Stimulated activated CD4-positive, alpha-beta T cell treated with anti-CD3 and anti-CD28 coated beads, TNF-alpha, amount 100 ng/mL, for 48 hours (primary cell): ENCODE measurements at regions not wholly inside any gene's neighbourhood (a gene's known extent, or its start where the extent isn't known, plus 50 kb on each side); places are given as distances from the start of the nearest gene placed in this dataset.

Source experiments
- DNase-seq, 3 donors: peaks; one replicate each; pipeline ENCODE4 v3.0.0-alpha.2; 2020; ENCODE audit warnings: low read depth in 3 of 3

DNA sequence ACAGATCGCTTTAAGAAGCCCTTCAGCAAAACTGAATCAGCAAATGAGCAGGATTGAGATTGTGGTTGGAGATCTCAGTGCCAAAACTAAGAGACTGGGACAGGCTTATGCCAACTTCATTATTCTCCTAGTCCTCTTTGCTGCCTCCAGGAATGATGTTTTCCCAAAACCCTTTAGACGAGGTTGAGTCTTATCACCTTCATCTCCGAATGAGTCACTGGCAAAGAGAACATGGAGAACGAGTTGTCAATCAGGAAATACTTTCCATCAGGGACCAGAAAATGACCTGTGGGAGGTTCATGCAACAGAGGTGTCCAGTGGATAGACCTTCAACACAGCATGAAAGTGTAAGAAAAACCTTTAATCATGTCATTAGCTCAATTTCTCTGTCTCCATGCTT lies 461.5 kb downstream of the RMST start:
- DNase-seq: no peak

- DNase-seq: no peak
Observed at GRCh38 chr12:97927977-97928376, 465.4 kb downstream of the RMST start.

- no peak for DNase-seq
Observed at GRCh38 chr12:97936165-97936564, 473.6 kb downstream of the RMST start.

DNA sequence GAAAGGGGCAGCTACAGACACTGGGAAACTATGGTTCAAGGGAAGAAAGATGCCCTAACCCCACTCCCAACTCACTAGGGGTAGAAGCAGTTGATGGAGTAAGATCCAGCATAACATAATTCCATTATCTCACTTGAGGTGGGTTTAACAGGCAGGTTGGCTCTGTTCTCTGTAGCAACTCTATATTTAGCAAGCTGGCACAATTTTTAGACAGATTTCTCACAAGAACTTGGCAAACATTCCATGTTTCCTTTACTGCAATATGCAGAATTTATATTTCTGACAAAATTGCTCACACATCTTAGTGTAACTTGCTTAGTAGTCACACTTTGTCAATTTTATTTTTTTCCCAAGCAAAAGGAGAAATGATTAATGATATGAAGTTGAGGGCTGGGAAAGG lies 475.4 kb downstream of the RMST start:
- DNase-seq: no peak

DNA sequence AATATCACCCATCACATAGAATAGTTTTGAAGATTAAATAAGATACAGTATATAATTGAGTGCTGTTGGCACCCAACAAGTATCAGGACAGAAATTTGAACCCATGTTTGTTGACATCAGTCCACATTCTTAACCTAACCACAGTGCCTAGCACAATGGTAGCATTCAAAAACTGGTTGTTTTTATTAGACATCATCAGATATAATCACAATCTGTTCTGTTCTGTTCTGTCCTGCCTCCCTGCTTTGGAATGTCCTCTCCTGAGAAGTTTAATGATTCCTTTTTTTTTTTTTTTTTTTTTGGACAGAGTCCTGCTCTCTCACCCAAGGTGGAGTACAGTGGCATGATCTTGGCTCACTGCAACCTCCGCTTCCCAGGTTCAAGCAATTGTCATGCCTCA lies 476.6 kb downstream of the RMST start:
- no peak for DNase-seq

GRCh38 chr12:97940105-97940504 lies 477.5 kb downstream of the RMST start:
- no peak for DNase-seq

GRCh38 chr12:97940629-97941028 lies 478.0 kb downstream of the RMST start:
- no peak for DNase-seq

DNA sequence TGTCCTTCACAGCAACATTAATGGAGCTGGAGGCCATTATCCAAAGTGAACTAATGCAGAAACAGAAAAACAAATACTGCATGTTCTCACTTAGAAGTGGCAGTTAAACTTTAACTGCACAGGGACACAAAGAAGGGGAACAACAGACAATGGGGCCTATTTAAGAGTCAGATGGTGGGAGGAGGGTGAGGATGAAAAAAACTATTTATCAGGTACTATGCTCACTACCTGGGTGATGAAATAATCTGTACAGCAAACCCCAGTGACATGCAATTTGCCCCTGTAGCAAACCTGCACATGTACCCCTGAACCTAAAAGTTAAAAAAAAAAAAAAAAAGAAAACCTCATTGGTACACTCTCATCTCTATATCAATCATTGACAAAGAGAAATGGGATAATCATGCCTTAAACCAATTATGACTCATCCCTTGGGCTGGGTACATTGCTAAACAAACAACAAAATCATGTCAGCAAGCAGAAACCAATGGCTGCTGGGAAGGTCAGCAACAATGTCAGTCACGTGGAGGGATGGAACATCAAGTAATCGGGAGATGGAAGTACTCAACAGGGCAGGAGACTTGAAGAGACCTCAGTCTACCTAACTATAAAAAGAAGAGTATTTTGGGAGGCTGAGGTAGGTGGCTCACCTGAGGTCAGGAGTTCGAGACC lies 479.2 kb downstream of the RMST start:
- no peak for DNase-seq

DNA sequence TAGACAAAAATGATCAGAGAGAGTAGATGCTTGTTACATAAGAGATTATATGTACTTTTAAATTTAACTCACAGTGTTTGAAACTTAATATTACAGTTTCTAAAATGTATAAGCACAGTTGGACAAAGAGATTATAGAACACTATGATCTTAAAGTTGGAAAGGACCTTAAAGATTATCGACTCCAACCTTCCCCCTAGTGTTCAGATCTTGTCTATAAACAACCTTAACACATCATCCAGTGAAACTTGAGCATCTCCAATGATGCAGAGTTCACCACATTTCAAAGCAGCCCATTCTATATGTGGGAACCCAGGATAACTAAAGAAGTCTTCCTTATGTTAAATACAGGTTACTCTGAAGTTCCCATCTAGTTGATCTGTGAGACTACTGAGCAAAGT lies 480.8 kb downstream of the RMST start:
- DNase-seq: no peak

- no peak for DNase-seq
Observed at GRCh38 chr12:97944576-97944975, 482.0 kb downstream of the RMST start.

GRCh38 chr12:97946701-97947100 lies 484.1 kb downstream of the RMST start:
- no peak for DNase-seq

DNA sequence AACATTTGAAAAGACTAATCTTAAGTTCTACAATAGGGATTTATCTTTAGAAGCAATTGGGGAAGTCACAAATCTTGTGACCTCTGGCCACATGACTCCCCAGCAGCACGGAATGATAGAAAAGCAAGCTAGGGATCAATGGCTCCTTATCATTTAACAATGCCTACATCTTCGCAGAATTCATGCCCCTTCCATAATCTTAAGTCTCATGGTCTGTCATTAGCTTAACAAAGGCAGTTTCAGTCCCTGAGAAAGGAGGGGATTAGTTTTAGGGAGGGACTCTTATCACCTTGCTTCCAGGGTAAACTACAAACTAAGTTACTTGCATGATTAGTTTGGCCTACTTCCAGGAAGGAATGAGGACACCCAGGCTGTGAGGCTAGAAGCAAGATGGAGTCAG lies 486.0 kb downstream of the RMST start:
- DNase-seq: no peak

DNA sequence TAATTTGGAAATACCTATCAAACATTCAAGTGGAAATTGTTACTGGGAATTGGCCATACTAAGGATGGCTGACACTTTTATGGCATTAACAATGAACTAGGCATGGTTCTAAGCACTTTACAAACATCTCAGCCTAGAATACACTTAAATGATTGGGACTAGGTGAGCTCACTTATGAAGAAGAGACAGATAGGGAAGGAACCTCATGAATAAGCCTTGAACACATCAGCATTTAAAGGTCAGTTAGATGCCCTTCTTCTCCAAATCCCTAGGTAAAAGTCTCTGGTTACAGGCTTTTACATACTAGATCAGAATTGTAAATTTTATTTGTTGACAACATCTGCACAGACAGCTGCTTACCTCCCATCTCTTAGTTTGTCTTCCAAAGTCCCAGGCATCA lies 488.6 kb downstream of the RMST start:
- no peak for DNase-seq

- no peak for DNase-seq
Observed at GRCh38 chr12:97951717-97952116, 489.1 kb downstream of the RMST start.

- DNase-seq: no peak
Observed at GRCh38 chr12:97957109-97957508, 494.5 kb downstream of the RMST start.

DNA sequence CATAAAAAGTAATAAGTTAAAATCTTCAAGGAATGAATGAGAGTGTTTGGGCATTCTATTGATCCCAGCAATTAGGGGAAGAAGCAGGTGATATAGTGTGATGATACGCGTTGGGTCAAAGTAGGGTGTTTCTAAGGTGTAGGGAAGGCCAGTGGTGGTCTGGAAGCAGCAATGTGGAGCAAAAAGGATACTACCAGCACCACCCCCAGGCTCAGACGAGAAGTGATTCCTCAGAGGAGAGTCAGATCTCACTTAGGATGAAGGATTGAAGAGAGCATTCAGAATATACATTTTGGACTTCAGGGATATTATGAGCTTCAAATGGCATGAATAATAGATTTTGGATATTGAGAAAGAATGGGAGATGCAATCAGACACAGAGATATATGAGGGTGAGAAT lies 497.6 kb downstream of the RMST start:
- no peak for DNase-seq

DNA sequence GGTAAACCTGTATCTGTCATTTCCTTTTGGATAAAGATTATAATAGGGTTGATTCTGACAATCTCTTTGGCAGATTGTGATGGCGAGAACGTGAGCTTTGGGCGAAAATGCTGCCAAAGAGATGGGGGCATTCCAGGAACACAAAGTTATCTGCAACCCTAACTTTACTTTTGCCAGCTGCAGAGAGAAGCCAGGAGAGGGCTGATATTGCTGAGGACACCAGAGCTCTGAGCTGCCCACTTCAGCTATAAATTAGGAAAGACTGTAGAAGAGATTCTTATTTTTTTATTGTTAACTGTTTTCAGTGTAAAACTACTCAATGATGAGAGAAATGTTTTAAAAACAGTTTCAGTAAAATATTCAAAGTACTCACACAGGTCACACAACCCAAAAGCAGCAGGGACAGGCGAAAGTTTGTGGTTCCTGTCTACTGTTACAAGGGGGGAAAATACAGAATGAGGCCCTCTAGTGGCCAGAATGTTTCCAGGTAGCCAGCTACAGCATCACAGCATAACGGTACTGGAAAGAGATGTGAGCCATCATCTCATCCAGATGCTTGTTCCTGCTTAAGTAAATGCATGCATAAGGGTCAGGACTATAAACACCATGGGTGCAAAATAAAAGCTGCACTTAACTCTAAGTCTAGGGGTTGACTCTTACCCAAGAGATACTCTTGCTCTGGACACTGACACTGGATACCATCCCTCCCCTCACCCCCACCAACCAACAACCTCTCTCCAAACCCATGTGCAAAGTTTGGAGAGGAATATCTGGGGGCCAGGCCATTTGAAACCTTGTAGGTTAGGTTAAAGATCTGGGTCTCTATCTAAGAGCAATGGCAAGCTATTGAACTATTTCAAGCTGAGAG lies 498.4 kb downstream of the RMST start:
- no peak for DNase-seq

GRCh38 chr12:97967831-97968230 lies 505.2 kb downstream of the RMST start:
- DNase-seq: no peak

DNA sequence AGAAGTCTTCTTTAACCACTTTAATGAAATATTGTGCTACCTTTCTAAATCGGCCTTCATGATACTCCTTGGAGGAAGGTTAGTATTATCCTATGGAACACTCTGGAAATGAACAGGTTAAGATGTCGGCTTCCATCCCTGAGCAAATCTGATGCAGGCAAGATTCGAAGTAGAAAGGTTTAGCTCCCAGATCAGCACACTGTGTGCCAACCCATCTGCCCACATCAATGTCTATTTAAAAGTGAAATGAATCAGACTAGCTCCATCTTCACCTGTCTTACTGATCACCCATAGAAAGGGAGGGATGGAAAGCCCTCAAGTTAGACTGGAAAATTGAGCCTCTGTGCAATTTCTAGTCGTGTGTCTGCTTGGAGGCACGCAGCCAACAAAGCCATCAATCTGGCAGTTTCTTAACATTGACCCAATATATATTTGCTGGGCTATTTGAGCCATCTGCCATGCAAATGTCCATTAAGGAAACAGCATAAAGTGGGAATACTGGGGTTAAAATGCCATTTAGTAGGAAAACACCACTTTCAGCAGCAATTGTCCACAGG lies 506.1 kb downstream of the RMST start:
- DNase-seq: no peak

- DNase-seq: no peak
Observed at GRCh38 chr12:97977870-97978405, 515.3 kb downstream of the RMST start.

- no peak for DNase-seq
Observed at GRCh38 chr12:97982684-97983083, 520.1 kb downstream of the RMST start.

DNA sequence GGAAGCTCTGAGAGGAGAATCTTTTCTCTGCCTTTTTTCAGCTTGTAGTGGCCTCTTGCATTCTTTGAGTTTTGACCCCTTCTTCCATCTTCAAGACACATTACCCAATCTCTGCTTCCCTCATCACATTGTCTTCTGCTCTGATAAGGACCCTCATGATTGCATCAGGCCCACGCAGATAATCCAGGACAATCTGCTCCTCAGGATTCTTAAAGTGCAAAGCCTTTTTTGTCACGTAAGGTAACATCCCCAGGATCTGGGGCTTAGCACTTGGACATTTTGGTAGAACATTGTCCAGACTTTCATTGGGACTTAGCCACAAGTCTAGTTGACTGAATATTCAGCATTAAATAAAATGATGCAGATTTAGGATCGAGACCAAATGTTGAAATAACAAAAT lies 521.2 kb downstream of the RMST start:
- DNase-seq: no peak

GRCh38 chr12:97984436-97984835 lies 521.8 kb downstream of the RMST start:
- DNase-seq: no peak
